OCI-LY3 (cell line): ENCODE measurements at regions not wholly inside any gene's neighbourhood (a gene's known extent, or its start where the extent isn't known, plus 50 kb on each side); places are given as distances from the start of the nearest gene placed in this dataset.

ENCODE experiments used
- H2AFZ ChIP-seq: fragments of 200-600, 300-600 bp; shearing (Covaris generic); 2 replicates; pipeline ENCODE4 v1.6.0; 2014; ENCODE audit warnings: antibody characterized with exemption, low read depth, low read length
- H3K27ac ChIP-seq: fragments of 200-600, 300-600 bp; sonication (generic); 2 replicates; pipeline ENCODE4 v1.5.1; 2014; ENCODE audit warnings: mild to moderate bottlenecking, low read length, moderate library complexity, mixed read lengths
- H3K27me3 ChIP-seq: fragments of 200-600, 300-600 bp; sonication (generic); 2 replicates; pipeline ENCODE4 v1.6.1; 2014; ENCODE audit warnings: low read depth, low read length, mixed read lengths
- H3K36me3 ChIP-seq: fragments of 200-600, 300-600 bp; sonication (generic); replicated peaks from 2 replicates; pipeline ENCODE3; 2014; ENCODE audit warnings: low read depth, low read length, mixed read lengths
- H3K4me1 ChIP-seq: fragments of 300-600, 200-600 bp; sonication (generic); 2 replicates; pipeline ENCODE4 v1.6.1; 2014; ENCODE audit warnings: low read length, mixed read lengths
- H3K4me2 ChIP-seq: fragments of 200-600, 300-600 bp; sonication (generic); 2 replicates; pipeline ENCODE4 v1.6.1; 2014; ENCODE audit warnings: low read length, mixed read lengths
- H3K4me3 ChIP-seq: fragments of 300-600, 200-600 bp; sonication (generic); 2 replicates; pipeline ENCODE4 v1.5.1; 2014; ENCODE audit warnings: antibody characterized with exemption, mild to moderate bottlenecking, low read length, moderate library complexity
- H3K79me2 ChIP-seq: fragments of 300-600, 200-600 bp; shearing (Covaris generic); 2 replicates; pipeline ENCODE4 v1.6.1; 2014; ENCODE audit warnings: mild to moderate bottlenecking, low read length, mixed read lengths
- H3K9ac ChIP-seq: fragments of 300-600, 200-600 bp; shearing (Covaris generic); 2 replicates; pipeline ENCODE4 v1.6.0; 2014; ENCODE audit warnings: mild to moderate bottlenecking, low read length, moderate library complexity
- H3K9me3 ChIP-seq: fragments of 200-600, 300-600 bp; shearing (Covaris generic); 2 replicates; pipeline ENCODE4 v1.6.1; 2014; ENCODE audit warnings: low read length, mixed read lengths; ENCODE audit not compliant: insufficient read depth
- H4K20me1 ChIP-seq: fragments of 200-600, 300-600 bp; sonication (generic); 2 replicates; pipeline ENCODE4 v1.6.1; 2016; ENCODE audit warnings: low read length, mixed read lengths; ENCODE audit not compliant: insufficient read depth
- CTCF ChIP-seq: fragments of 200-600, 300-600 bp; sonication (generic); IDR thresholded peaks from 2 replicates; pipeline ENCODE4 v1.5.1; 2014; ENCODE audit warnings: antibody characterized with exemption, low read length, low read depth
- EZH2phosphoT487 ChIP-seq: fragments of 200-600 bp; shearing (Covaris generic); IDR thresholded peaks from 2 replicates; pipeline ENCODE4 v1.6.1; 2018; ENCODE audit warnings: antibody characterized with exemption, mixed run types, low read depth

DNA sequence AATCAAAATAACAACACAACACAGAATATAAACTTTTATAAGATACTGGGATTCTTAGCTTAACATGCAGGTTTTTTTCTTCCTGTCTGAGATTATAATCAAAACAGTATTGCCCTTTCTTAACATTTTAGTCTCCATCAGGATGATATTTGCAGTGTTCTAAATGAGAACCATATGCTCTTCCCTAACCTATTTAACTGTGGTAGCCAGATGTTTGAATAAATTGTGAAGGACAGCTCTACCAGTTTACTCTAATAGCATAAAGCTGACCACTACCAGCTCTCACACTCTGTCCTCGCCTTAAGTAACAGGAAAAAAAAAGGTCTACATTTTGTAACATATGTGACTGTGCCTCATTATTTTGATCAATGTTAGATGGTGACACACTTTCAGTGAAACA is 618.7 kb upstream of the SGCG start:
- Histone ChIP-seq H3K4me1 (no peaks in the 10 kb centered on the region), H3K9ac (no peak overlapping the region), H2AFZ (no peak overlapping the region), H3K4me2 (no peak overlapping the region), H3K4me3 (no peak overlapping the region), H3K9me3 (no peaks in the 10 kb centered on the region), H3K27ac (no peak overlapping the region), H3K36me3 (no peaks in the 10 kb centered on the region), H3K79me2 (no peaks in the 10 kb centered on the region), H4K20me1 (no peaks in the 10 kb centered on the region), H3K27me3 (no peaks in the 10 kb centered on the region)
- TF ChIP-seq CTCF (no peak), EZH2phosphoT487 (no peak)

DNA sequence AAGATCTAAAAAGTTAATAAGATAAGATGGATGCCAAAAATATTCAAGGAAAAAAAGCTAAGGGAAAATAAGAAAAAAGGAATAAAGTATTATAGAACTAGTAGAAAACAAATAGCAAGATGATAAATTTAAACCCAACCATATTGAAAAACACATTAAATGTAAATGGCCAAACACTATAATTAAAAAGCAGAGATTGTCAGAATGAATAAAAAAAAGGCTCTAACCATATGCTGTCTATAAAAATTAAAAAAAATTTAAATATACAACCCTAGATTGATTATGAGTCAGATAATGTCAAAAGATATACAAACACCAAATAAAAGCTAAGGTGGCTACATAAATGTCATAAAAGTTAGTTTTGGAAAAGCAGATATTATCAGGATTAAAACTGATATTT is 617.5 kb upstream of the SGCG start:
- no peak overlapping the region for H3K9ac ChIP-seq
- no peaks in the 10 kb centered on the region for H3K4me1 ChIP-seq
- no peaks in the 10 kb centered on the region for H3K36me3 ChIP-seq
- no peaks in the 10 kb centered on the region for H3K9me3 ChIP-seq
- H3K4me2 ChIP-seq, result no peak overlapping the region
- H4K20me1 ChIP-seq, result no peaks in the 10 kb centered on the region
- no peaks in the 10 kb centered on the region for H3K27me3 ChIP-seq
- H3K4me3 ChIP-seq, result no peak overlapping the region
- no peak overlapping the region for H2AFZ ChIP-seq
- no peak overlapping the region for H3K27ac ChIP-seq
- H3K79me2 ChIP-seq, result no peaks in the 10 kb centered on the region
- TF ChIP-seq CTCF, result no peak
- no peak for TF ChIP-seq EZH2phosphoT487

DNA sequence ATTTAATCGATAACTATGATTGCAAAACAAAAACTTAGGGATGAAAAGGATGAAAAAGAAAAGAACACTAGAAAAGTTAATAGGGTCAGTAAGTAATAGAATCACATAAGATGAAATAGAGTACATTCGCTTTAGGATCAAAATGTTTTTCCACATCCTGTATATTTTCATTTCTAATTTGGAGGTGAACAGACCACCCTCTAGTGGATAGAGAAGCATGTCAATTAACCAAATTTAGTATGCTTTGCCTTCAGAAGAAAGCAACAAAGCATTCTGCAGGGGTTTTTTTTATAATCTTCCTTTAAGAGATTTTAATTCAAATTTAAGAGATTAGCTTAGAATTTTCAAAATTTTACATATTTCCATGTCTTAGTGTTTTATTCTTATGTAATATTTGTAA is 611.0 kb upstream of the SGCG start:
- TF ChIP-seq CTCF, result no peak
- TF ChIP-seq EZH2phosphoT487, result no peak
- Histone ChIP-seq H3K4me1 (no peaks in the 10 kb centered on the region), H3K36me3 (no peaks in the 10 kb centered on the region), H4K20me1 (no peaks in the 10 kb centered on the region), H3K27me3 (no peaks in the 10 kb centered on the region), H3K9ac (no peak overlapping the region), H3K4me3 (no peak overlapping the region), H3K27ac (no peak overlapping the region), H3K4me2 (no peak overlapping the region), H3K79me2 (no peaks in the 10 kb centered on the region), H2AFZ (no peak overlapping the region), H3K9me3 (no peaks in the 10 kb centered on the region)

- Histone ChIP-seq H3K36me3 (no peaks in the 10 kb centered on the region), H2AFZ (no peak overlapping the region), H3K27me3 (no peaks in the 10 kb centered on the region), H3K4me3 (no peak overlapping the region), H3K27ac (no peak overlapping the region), H3K4me1 (no peaks in the 10 kb centered on the region), H3K9ac (no peak overlapping the region), H3K9me3 (no peaks in the 10 kb centered on the region), H3K79me2 (no peaks in the 10 kb centered on the region), H3K4me2 (no peak overlapping the region), H4K20me1 (no peaks in the 10 kb centered on the region)
- no peak for TF ChIP-seq CTCF
- TF ChIP-seq EZH2phosphoT487, result no peak
These were observed 590.9 kb upstream of the SGCG start for GRCh38 chr13:22589880-22590279.
